ENCODE measurements at regions not wholly inside any gene's neighbourhood (a gene's known extent, or its start where the extent isn't known, plus 50 kb on each side); places are given as distances from the start of the nearest gene placed in this dataset.

GRCh38 chr13:107680115-107680514 is 535.2 kb downstream of the LIG4 start:
- Histone ChIP-seq H3K9me3 (no peaks in the 10 kb centered on the region), H3K4me1 (no peaks in the 10 kb centered on the region), H3K27ac (no peak overlapping the region), H3K4me3 (no peak overlapping the region), H3K27me3 (no peaks in the 10 kb centered on the region), H3K36me3 (no peaks in the 10 kb centered on the region)
- TF ChIP-seq CTCF (IDR thresholded peaks at IDR 0.05) = no peak
- no peak for DNase-seq
- WGBS, 5 donors = 76 to 88% (median 85%) methylated on average over 7 of the region's 7 CpGs
- intact Hi-C loops (cut with DNase I; ENCODE audit: low total_unique reads) = no loop called here

- intact Hi-C loops (cut with DNase I; ENCODE audit: low total_unique reads) = no loop called here
These were observed 537.2 kb downstream of the LIG4 start for GRCh38 chr13:107678075-107678689.

GRCh38 chr13:107675847-107676550 is 539.3 kb downstream of the LIG4 start:
- Histone ChIP-seq H3K4me1 (no peaks in the 10 kb centered on the region), H3K36me3 (no peaks in the 10 kb centered on the region), H3K27me3 (no peaks in the 10 kb centered on the region), H3K9me3 (no peaks in the 10 kb centered on the region), H3K27ac (no peak overlapping the region), H3K4me3 (no peak overlapping the region)
- 77 to 89% (median 83%) methylated on average over 2 of the region's 2 CpGs for WGBS, 5 donors
- DNase-seq = no peak
- intact Hi-C loops (cut with DNase I; ENCODE audit: low total_unique reads) = no loop called here
- TF ChIP-seq POLR2A (IDR thresholded peaks at IDR 0.05) = no peak
- no peak for TF ChIP-seq EP300 (IDR thresholded peaks at IDR 0.05)
- no peak for TF ChIP-seq POLR2AphosphoS5 (IDR thresholded peaks at IDR 0.05)
- no peak for TF ChIP-seq CTCF (IDR thresholded peaks at IDR 0.05)

More at GRCh38 chr13:107678075-107678689, 537.2 kb downstream of the LIG4 start:
- Histone ChIP-seq H3K4me1 (no peaks in the 10 kb centered on the region), H3K9me3 (no peaks in the 10 kb centered on the region), H3K36me3 (no peaks in the 10 kb centered on the region), H3K27me3 (no peaks in the 10 kb centered on the region), H3K4me3 (no peak overlapping the region), H3K27ac (no peak overlapping the region)
- peak in 1 of 2 donors; percentile 14 for DNase-seq
- WGBS, 5 donors = 64 to 74% (median 66%) methylated on average over 11 of the region's 11 CpGs
- TF ChIP-seq EP300 (IDR thresholded peaks at IDR 0.05) (no peak), POLR2A (IDR thresholded peaks at IDR 0.05) (no peak), POLR2AphosphoS5 (IDR thresholded peaks at IDR 0.05) (no peak), CTCF (IDR thresholded peaks at IDR 0.05) (no peak)

- no peak for DNase-seq
- H3K27ac ChIP-seq = no peak overlapping the region
- H3K27me3 ChIP-seq = no peaks in the 10 kb centered on the region
- no peak for TF ChIP-seq EP300 (IDR thresholded peaks at IDR 0.05)
- peaks cover 0 to 10% (median 4%) of the 10 kb centered on the region in 4 donors for H3K9me3 ChIP-seq
- intact Hi-C loops (cut with DNase I; ENCODE audit: low total_unique reads) = no loop called here
- no peak overlapping the region for H3K4me3 ChIP-seq
- 78 to 86% (median 84%) methylated on average over 8 of the region's 8 CpGs for WGBS, 5 donors
- no peaks in the 10 kb centered on the region for H3K36me3 ChIP-seq
- H3K4me1 ChIP-seq = no peaks in the 10 kb centered on the region
These were observed 545.8 kb downstream of the LIG4 start for GRCh38 chr13:107669391-107669993.
